PC-9 (cell line): ENCODE measurements at regions not wholly inside any gene's neighbourhood (a gene's known extent, or its start where the extent isn't known, plus 50 kb on each side); places are given as distances from the start of the nearest gene placed in this dataset.

Experiments used
- EZH2 ChIP-seq: fragments of 200-600 bp; sonication (generic); IDR thresholded peaks from 2 replicates; pipeline ENCODE4 v1.8.0; 2017; ENCODE audit warnings: antibody characterized with exemption, low read depth
- TF ChIP-seq, protein P1 (sequence below): fragments of 200-600 bp; sonication (generic); conservative IDR thresholded peaks from 2 replicates; pipeline ENCODE4 v1.6.1; 2017; ENCODE audit warnings: mixed run types, antibody characterized with exemption, mild to moderate bottlenecking, moderate library complexity

DNA sequence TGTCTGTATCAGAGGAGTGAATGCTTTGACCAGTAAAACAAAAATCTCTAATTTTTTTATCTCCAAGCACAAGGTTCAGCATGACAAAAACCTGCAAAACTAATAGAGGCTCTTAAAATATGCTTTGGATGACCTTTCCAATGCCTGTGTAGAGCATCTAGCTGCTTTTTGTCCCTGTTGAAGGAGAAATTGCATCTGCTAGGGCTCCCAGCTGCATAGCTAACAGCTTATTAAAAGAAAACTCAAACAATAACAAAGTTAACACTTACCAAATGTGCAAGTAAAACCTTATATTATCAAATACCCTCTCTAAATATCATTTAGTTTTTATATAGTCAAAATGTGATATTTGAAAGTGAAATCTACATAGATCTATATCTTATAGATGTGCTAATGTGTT, 378.6 kb downstream of the CD109 start:
- TF ChIP-seq, protein P1, sequence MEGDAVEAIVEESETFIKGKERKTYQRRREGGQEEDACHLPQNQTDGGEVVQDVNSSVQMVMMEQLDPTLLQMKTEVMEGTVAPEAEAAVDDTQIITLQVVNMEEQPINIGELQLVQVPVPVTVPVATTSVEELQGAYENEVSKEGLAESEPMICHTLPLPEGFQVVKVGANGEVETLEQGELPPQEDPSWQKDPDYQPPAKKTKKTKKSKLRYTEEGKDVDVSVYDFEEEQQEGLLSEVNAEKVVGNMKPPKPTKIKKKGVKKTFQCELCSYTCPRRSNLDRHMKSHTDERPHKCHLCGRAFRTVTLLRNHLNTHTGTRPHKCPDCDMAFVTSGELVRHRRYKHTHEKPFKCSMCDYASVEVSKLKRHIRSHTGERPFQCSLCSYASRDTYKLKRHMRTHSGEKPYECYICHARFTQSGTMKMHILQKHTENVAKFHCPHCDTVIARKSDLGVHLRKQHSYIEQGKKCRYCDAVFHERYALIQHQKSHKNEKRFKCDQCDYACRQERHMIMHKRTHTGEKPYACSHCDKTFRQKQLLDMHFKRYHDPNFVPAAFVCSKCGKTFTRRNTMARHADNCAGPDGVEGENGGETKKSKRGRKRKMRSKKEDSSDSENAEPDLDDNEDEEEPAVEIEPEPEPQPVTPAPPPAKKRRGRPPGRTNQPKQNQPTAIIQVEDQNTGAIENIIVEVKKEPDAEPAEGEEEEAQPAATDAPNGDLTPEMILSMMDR = no peak
- TF ChIP-seq EZH2 = no peak
